ENCODE measurements at regions not wholly inside any gene's neighbourhood (a gene's known extent, or its start where the extent isn't known, plus 50 kb on each side); places are given as distances from the start of the nearest gene placed in this dataset.

DNA sequence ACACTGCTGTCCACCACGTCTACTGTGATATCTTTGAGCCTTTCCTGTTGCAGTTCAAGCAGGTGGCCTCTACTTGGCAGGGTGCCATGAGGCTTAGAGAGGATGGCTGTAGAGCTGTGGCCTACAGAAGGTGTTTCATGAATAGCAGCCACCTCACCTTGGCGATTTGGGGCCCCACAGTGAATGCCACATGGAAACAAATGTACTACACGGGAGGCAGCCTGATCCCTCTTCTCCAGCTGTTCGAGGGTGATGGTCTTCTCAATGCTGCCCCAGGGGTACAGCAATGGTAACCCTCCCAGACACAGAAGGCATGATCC, 70.7 kb downstream of the FAM43A start:
- Histone ChIP-seq H3K4me3 (ENCODE audit: low read length) (no peak overlapping the region), H3K36me3 (ENCODE audit: insufficient read depth, low read length) (no peaks in the 10 kb centered on the region), H3K27me3 (ENCODE audit: insufficient read depth, low read depth, low read length) (no peaks in the 10 kb centered on the region), H4K20me1 (ENCODE audit: insufficient read depth) (no peaks in the 10 kb centered on the region), H3K4me2 (ENCODE audit: low read length) (no peak overlapping the region), H2AFZ (ENCODE audit: low read depth, low read length) (no peak overlapping the region), H3K9ac (ENCODE audit: low read length) (no peak overlapping the region), H3K9me2 (ENCODE audit: insufficient read depth, low read length) (no peaks in the 10 kb centered on the region), H3K27ac (ENCODE audit: low read length) (no peak overlapping the region), H3K9me3 (ENCODE audit: low read length) (no peaks in the 10 kb centered on the region), H3K79me2 (replicated peaks; ENCODE audit: insufficient read depth, low read length) (no peaks in the 10 kb centered on the region), H3F3A (ENCODE audit: insufficient read depth, low read length, poor library complexity, severe bottlenecking) (no peaks in the 10 kb centered on the region)
- TF ChIP-seq EZH2 (IDR thresholded peaks at IDR 0.05; ENCODE audit: borderline replicate concordance, insufficient read depth, low read length, poor library complexity, severe bottlenecking) (no peak), SMC3 (conservative IDR thresholded peaks at IDR 0.05; ENCODE audit: poor library complexity) (no peak), POLR2AphosphoS5 (IDR thresholded peaks at IDR 0.05) (no peak), EP300 (conservative IDR thresholded peaks at IDR 0.05; ENCODE audit: poor library complexity, severe bottlenecking) (no peak), TAF1 (IDR thresholded peaks at IDR 0.05; ENCODE audit: low read depth) (no peak), MXI1 (conservative IDR thresholded peaks at IDR 0.05; ENCODE audit: poor library complexity, severe bottlenecking) (no peak), RAD21 (conservative IDR thresholded peaks at IDR 0.05) (no peak)
- TF ChIP-seq, protein P1, sequence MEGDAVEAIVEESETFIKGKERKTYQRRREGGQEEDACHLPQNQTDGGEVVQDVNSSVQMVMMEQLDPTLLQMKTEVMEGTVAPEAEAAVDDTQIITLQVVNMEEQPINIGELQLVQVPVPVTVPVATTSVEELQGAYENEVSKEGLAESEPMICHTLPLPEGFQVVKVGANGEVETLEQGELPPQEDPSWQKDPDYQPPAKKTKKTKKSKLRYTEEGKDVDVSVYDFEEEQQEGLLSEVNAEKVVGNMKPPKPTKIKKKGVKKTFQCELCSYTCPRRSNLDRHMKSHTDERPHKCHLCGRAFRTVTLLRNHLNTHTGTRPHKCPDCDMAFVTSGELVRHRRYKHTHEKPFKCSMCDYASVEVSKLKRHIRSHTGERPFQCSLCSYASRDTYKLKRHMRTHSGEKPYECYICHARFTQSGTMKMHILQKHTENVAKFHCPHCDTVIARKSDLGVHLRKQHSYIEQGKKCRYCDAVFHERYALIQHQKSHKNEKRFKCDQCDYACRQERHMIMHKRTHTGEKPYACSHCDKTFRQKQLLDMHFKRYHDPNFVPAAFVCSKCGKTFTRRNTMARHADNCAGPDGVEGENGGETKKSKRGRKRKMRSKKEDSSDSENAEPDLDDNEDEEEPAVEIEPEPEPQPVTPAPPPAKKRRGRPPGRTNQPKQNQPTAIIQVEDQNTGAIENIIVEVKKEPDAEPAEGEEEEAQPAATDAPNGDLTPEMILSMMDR (IDR thresholded peaks at IDR 0.05; ENCODE audit: poor library complexity, severe bottlenecking), result no peak
- TF ChIP-seq, protein P2, sequence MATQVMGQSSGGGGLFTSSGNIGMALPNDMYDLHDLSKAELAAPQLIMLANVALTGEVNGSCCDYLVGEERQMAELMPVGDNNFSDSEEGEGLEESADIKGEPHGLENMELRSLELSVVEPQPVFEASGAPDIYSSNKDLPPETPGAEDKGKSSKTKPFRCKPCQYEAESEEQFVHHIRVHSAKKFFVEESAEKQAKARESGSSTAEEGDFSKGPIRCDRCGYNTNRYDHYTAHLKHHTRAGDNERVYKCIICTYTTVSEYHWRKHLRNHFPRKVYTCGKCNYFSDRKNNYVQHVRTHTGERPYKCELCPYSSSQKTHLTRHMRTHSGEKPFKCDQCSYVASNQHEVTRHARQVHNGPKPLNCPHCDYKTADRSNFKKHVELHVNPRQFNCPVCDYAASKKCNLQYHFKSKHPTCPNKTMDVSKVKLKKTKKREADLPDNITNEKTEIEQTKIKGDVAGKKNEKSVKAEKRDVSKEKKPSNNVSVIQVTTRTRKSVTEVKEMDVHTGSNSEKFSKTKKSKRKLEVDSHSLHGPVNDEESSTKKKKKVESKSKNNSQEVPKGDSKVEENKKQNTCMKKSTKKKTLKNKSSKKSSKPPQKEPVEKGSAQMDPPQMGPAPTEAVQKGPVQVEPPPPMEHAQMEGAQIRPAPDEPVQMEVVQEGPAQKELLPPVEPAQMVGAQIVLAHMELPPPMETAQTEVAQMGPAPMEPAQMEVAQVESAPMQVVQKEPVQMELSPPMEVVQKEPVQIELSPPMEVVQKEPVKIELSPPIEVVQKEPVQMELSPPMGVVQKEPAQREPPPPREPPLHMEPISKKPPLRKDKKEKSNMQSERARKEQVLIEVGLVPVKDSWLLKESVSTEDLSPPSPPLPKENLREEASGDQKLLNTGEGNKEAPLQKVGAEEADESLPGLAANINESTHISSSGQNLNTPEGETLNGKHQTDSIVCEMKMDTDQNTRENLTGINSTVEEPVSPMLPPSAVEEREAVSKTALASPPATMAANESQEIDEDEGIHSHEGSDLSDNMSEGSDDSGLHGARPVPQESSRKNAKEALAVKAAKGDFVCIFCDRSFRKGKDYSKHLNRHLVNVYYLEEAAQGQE (IDR thresholded peaks at IDR 0.05; ENCODE audit: borderline replicate concordance), result no peak

DNA sequence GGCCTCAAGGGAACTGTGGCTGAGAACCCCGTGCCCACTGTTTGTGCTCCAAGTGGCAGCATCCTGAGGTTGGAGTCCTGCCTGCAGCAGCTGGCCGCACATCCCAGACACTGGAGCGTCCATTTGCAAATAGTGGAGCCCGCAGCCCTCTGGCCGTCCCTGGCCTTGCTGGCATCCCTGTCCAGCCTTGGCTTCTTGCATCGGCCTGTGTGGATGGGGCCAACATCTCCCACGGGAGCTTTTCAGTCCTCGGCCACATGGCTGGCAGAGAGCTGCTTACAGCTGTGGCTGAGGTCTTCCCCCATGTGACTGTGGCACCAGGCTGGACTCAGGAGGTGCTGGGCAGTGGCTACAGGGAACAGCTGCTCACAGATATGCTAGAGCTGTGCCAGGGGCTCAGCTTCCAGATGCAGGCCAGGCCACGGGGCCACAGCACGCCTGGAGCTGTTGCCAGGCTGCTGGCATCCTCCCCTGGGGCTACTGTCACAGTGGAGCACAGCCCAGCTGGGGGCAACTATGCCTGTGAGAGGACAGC, 71.2 kb downstream of the FAM43A start:
- no peaks in the 10 kb centered on the region for H3K27me3 ChIP-seq (ENCODE audit: insufficient read depth, low read depth, low read length)
- no peaks in the 10 kb centered on the region for H4K20me1 ChIP-seq (ENCODE audit: insufficient read depth)
- no peak for TF ChIP-seq RAD21 (conservative IDR thresholded peaks at IDR 0.05)
- no peak for TF ChIP-seq EP300 (conservative IDR thresholded peaks at IDR 0.05; ENCODE audit: poor library complexity, severe bottlenecking)
- TF ChIP-seq TAF1 (IDR thresholded peaks at IDR 0.05; ENCODE audit: low read depth), result no peak
- TF ChIP-seq, protein P1 (IDR thresholded peaks at IDR 0.05; ENCODE audit: poor library complexity, severe bottlenecking), result no peak
- TF ChIP-seq MXI1 (conservative IDR thresholded peaks at IDR 0.05; ENCODE audit: poor library complexity, severe bottlenecking), result no peak
- TF ChIP-seq EZH2 (IDR thresholded peaks at IDR 0.05; ENCODE audit: borderline replicate concordance, insufficient read depth, low read length, poor library complexity, severe bottlenecking), result no peak
- TF ChIP-seq, protein P2 (IDR thresholded peaks at IDR 0.05; ENCODE audit: borderline replicate concordance), result no peak
- no peak for TF ChIP-seq SMC3 (conservative IDR thresholded peaks at IDR 0.05; ENCODE audit: poor library complexity)
- TF ChIP-seq POLR2AphosphoS5 (IDR thresholded peaks at IDR 0.05), result no peak
- H3F3A ChIP-seq (ENCODE audit: insufficient read depth, low read length, poor library complexity, severe bottlenecking), result no peaks in the 10 kb centered on the region
- no peak overlapping the region for H3K9ac ChIP-seq (ENCODE audit: low read length)
- no peak overlapping the region for H2AFZ ChIP-seq (ENCODE audit: low read depth, low read length)
- H3K36me3 ChIP-seq (ENCODE audit: insufficient read depth, low read length), result no peaks in the 10 kb centered on the region
- no peaks in the 10 kb centered on the region for H3K79me2 ChIP-seq (replicated peaks; ENCODE audit: insufficient read depth, low read length)
- no peaks in the 10 kb centered on the region for H3K9me2 ChIP-seq (ENCODE audit: insufficient read depth, low read length)
- H3K27ac ChIP-seq (ENCODE audit: low read length), result no peak overlapping the region
- no peaks in the 10 kb centered on the region for H3K9me3 ChIP-seq (ENCODE audit: low read length)
- no peak overlapping the region for H3K4me3 ChIP-seq (ENCODE audit: low read length)
- no peak overlapping the region for H3K4me2 ChIP-seq (ENCODE audit: low read length)
